ENCODE measurements at regions not wholly inside any gene's neighbourhood (a gene's known extent, or its start where the extent isn't known, plus 50 kb on each side); places are given as distances from the start of the nearest gene placed in this dataset.

DNA sequence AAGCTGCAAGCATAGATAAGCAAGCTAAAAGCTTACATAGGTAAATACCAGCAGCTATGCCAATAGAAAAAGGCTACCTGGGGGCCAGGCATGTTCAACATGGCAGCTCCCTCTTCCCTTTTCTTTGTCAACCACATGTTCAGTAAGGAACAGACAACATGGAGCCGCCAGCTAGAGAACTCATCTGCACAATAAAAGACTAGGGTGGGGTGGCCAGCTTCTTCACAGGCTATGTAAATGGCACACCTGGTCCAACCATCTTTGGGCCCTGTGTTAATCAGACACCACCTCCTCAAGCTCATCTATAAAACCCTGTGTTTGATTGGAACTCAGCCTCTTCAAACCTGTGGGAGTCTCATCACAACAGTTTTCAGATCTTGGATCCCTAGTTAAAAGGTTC lies 129.7 kb upstream of the TMPO start:
- DNase-seq (ENCODE audit: low read depth) = no peak
- TF ChIP-seq, protein P1, sequence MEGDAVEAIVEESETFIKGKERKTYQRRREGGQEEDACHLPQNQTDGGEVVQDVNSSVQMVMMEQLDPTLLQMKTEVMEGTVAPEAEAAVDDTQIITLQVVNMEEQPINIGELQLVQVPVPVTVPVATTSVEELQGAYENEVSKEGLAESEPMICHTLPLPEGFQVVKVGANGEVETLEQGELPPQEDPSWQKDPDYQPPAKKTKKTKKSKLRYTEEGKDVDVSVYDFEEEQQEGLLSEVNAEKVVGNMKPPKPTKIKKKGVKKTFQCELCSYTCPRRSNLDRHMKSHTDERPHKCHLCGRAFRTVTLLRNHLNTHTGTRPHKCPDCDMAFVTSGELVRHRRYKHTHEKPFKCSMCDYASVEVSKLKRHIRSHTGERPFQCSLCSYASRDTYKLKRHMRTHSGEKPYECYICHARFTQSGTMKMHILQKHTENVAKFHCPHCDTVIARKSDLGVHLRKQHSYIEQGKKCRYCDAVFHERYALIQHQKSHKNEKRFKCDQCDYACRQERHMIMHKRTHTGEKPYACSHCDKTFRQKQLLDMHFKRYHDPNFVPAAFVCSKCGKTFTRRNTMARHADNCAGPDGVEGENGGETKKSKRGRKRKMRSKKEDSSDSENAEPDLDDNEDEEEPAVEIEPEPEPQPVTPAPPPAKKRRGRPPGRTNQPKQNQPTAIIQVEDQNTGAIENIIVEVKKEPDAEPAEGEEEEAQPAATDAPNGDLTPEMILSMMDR (IDR thresholded peaks at IDR 0.05; ENCODE audit: insufficient read depth, low read depth, low read length) = no peak

GRCh38 chr12:98387444-98387843 lies 127.9 kb upstream of the TMPO start:
- TF ChIP-seq, protein P1 (IDR thresholded peaks at IDR 0.05; ENCODE audit: insufficient read depth, low read depth, low read length) = no peak
- DNase-seq (ENCODE audit: low read depth) = no peak
- no peak overlapping the region for H3K4me3 ChIP-seq (ENCODE audit: low read depth, low read length)

More for the DNA sequence above, 129.7 kb upstream of the TMPO start:
- H3K4me3 ChIP-seq (ENCODE audit: low read depth, low read length) = no peak overlapping the region

DNA sequence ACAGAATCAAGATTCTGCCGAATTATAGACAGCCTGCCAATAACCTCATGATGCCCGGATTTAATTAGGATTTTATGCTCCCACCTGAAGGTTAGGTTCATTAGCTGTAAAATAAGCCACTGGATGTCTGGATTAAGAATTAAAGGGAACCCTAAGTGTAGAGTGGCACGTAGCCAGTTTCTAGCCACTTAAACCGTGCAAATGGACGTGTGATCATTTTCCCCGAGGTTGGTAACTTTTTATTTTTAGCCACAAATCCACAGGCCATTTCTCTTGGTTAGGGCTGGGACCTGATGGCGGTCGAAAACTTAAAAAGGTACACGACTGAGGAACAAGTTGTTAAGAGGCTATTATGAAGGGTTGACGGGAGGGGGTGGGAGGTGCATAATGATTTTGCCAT lies 127.3 kb upstream of the TMPO start:
- H3K4me3 ChIP-seq (ENCODE audit: low read depth, low read length) = no peak overlapping the region
- TF ChIP-seq, protein P1 (IDR thresholded peaks at IDR 0.05; ENCODE audit: insufficient read depth, low read depth, low read length) = no peak

GRCh38 chr12:98389593-98389992 lies 125.8 kb upstream of the TMPO start:
- no peak overlapping the region for H3K4me3 ChIP-seq (ENCODE audit: low read depth, low read length)
- DNase-seq (ENCODE audit: low read depth) = no peak
- TF ChIP-seq, protein P1 (IDR thresholded peaks at IDR 0.05; ENCODE audit: insufficient read depth, low read depth, low read length) = no peak

More for the DNA sequence above, 127.3 kb upstream of the TMPO start:
- no peak for DNase-seq (ENCODE audit: low read depth)

- DNase-seq (ENCODE audit: low read depth) = peak; percentile 71
- TF ChIP-seq, protein P1 (IDR thresholded peaks at IDR 0.05; ENCODE audit: insufficient read depth, low read depth, low read length) = peak; percentile 91
Observed at GRCh38 chr12:98397323-98398105, 117.9 kb upstream of the TMPO start.

GRCh38 chr12:98399532-98399931 lies 115.9 kb upstream of the TMPO start:
- TF ChIP-seq, protein P1 (IDR thresholded peaks at IDR 0.05; ENCODE audit: insufficient read depth, low read depth, low read length) = no peak
- peak; percentile 78 for DNase-seq (ENCODE audit: low read depth)
- H3K4me3 ChIP-seq (ENCODE audit: low read depth, low read length) = no peak overlapping the region

More at GRCh38 chr12:98397323-98398105, 117.9 kb upstream of the TMPO start:
- peak overlapping the region; percentile 51 for H3K4me3 ChIP-seq (ENCODE audit: low read depth, low read length)

All from fibroblast of villous mesenchyme (primary cell).